Activated CD8-positive, alpha-beta T cell treated with anti-CD3 and anti-CD28 coated beads for 36 hours (primary cell): ENCODE measurements at regions not wholly inside any gene's neighbourhood (a gene's known extent, or its start where the extent isn't known, plus 50 kb on each side); places are given as distances from the start of the nearest gene placed in this dataset.

Source experiments
- ATAC-seq: fragments of 200-7000 bp; cut with Tn5 transposase; one replicate; pipeline ENCODE4 v1.10.0; 2021; ENCODE audit warnings: mild to moderate bottlenecking, moderate library complexity
- CTCF ChIA-PET: fragments of 350-600 bp; sonication (Branson Sonifier 250); formaldehyde crosslinking; loops from one replicate; lab custom pipeline; 2021; ENCODE audit warnings: antibody characterized with exemption; lab: Charles Lee
- POLR2A ChIA-PET: fragments of 350-600 bp; sonication (Branson Sonifier 250); formaldehyde crosslinking; loops from one replicate; lab custom pipeline; 2021; ENCODE audit warnings: antibody characterized with exemption; lab: Charles Lee
- DNase-seq: peaks from one replicate; pipeline ENCODE4 v3.0.0-alpha.2; 2020
- H3K27ac Mint-ChIP-seq: one replicate; pipeline ENCODE4 v1.8.0; 2021; ENCODE audit warnings: mild to moderate bottlenecking, mixed read lengths
- H3K27me3 Mint-ChIP-seq: one replicate; pipeline ENCODE4 v1.8.0; 2021; ENCODE audit warnings: mixed read lengths
- H3K36me3 Mint-ChIP-seq: one replicate; pipeline ENCODE4 v1.8.0; 2021; ENCODE audit warnings: low read depth, mixed read lengths
- H3K4me1 Mint-ChIP-seq: one replicate; pipeline ENCODE4 v1.8.0; 2021; ENCODE audit warnings: low read depth, mixed read lengths
- H3K4me3 Mint-ChIP-seq: one replicate; pipeline ENCODE4 v1.8.0; 2021; ENCODE audit warnings: mild to moderate bottlenecking, moderate library complexity, mixed read lengths
- H3K9me3 Mint-ChIP-seq: one replicate; pipeline ENCODE4 v1.8.0; 2021; ENCODE audit warnings: mixed read lengths
- intact Hi-C: fragments of 100-400 bp; cut with micrococcal nuclease; formaldehyde crosslinking; loops from one replicate; pipeline ENCODE4 v1.10.0; 2022
- TF ChIP-seq, protein P1 (sequence below): fragments of 200-600 bp; IDR thresholded peaks from one replicate; pipeline ENCODE4 v1.8.0; 2022; ENCODE audit warnings: antibody characterized with exemption, mild to moderate bottlenecking

DNA sequence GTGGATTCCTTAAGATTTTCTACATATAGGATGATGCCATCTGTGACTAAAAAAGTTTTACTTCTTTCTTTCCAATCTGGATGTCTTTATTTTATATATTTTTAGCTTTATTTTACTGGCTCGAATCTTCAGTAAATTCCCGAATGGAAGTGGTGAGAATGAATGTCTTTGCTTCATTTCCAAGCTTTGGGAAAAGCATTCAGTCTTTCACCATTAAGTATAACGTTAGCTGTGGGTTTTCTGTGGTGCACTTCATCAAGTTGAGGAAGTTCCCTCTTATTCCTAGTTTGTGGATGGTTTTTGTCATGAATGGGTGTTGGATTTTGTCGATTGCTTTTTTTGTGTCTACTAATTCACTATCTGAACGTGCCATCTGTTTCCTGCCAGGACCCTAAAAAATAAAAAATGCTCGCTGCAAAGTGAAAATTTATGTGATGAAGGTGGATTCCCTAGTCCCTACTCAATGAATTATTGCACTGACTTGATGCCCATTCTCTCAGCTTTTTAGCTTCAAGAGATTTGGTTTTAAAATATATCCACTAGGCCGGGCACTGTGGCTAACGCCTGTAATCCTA, 90.2 kb upstream of the CARD11 start:
- Mint-ChIP-seq H3K36me3 (no peaks in the 10 kb centered on the region), H3K27ac (no peak overlapping the region), H3K27me3 (no peaks in the 10 kb centered on the region), H3K4me3 (no peak overlapping the region), H3K4me1 (no peaks in the 10 kb centered on the region), H3K9me3 (peaks cover 6% of the 10 kb centered on the region)
- ChIA-PET CTCF (interaction anchor here (1.4 to 3.3 kb wide), 4 partner anchors 16 to 71 kb away, joined by 3 to 15 read pairs (median 4); no protein-coding TSS in a partner anchor), POLR2A (interaction anchor here (0.6 kb wide), 1 partner anchor 14 kb away, joined by 3 read pairs; no protein-coding TSS in a partner anchor)
- TF ChIP-seq, protein P1, sequence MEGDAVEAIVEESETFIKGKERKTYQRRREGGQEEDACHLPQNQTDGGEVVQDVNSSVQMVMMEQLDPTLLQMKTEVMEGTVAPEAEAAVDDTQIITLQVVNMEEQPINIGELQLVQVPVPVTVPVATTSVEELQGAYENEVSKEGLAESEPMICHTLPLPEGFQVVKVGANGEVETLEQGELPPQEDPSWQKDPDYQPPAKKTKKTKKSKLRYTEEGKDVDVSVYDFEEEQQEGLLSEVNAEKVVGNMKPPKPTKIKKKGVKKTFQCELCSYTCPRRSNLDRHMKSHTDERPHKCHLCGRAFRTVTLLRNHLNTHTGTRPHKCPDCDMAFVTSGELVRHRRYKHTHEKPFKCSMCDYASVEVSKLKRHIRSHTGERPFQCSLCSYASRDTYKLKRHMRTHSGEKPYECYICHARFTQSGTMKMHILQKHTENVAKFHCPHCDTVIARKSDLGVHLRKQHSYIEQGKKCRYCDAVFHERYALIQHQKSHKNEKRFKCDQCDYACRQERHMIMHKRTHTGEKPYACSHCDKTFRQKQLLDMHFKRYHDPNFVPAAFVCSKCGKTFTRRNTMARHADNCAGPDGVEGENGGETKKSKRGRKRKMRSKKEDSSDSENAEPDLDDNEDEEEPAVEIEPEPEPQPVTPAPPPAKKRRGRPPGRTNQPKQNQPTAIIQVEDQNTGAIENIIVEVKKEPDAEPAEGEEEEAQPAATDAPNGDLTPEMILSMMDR = no peak
- ATAC-seq (no peak), DNase-seq (no peak)
- intact Hi-C loops = no loop called here

DNA sequence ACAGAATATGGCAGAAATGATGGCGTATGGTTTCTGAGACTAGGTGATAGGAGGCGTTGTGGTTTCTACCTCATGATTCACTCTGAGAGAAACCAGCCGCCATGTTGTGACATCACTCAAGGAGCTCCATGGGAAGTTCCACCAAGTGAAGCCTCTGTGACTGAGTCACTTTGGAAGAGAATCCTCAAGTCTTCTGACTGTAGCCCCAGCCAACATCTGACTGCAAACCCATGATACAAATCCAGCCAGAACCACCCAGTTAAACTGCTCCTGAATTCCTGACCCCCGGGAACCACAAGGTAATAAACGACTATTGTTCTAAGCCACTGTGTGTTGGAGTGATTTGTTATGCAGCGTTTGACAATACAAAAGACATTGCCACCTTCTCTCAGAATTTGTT, 91.1 kb upstream of the CARD11 start:
- no peaks in the 10 kb centered on the region for H3K36me3 Mint-ChIP-seq
- CTCF ChIA-PET = interaction anchor here (1.4 to 3.3 kb wide), 2 partner anchors 16 to 45 kb away, joined by 4 to 15 read pairs; no protein-coding TSS in a partner anchor
- intact Hi-C loops = no loop called here
- TF ChIP-seq, protein P1 = no peak
- peak; percentile 39 for ATAC-seq
- H3K9me3 Mint-ChIP-seq = peaks cover 6% of the 10 kb centered on the region
- H3K27me3 Mint-ChIP-seq = no peaks in the 10 kb centered on the region
- no peak overlapping the region for H3K27ac Mint-ChIP-seq
- no peak overlapping the region for H3K4me3 Mint-ChIP-seq
- POLR2A ChIA-PET = no interaction called here
- DNase-seq = peak; percentile 47
- no peaks in the 10 kb centered on the region for H3K4me1 Mint-ChIP-seq

DNA sequence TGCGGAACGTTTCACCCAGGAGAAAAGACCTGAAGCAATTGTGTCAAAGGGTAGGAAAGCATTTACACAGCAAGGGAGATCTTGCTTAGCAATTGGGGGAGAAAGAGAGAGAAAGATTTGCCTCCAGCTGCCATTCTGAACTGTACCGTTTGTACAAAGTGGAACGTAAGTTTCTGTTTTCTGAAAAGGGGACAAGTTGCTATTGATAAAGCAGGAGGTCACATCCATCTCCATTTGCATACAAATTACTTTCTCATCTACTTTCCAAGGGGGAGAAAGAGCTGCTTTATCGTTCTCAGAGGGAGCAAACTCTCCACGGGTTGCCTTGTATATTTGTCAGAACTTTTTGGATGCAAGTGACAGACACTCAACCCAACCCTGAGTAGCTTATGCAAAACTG, 92.0 kb upstream of the CARD11 start:
- intact Hi-C loops = no loop called here
- no peak overlapping the region for H3K4me3 Mint-ChIP-seq
- no peaks in the 10 kb centered on the region for H3K36me3 Mint-ChIP-seq
- CTCF ChIA-PET = interaction anchor here (1.6 to 1.7 kb wide), 2 partner anchors 19 to 70 kb away, joined by 5 to 8 read pairs; no protein-coding TSS in a partner anchor
- TF ChIP-seq, protein P1 = no peak
- H3K27me3 Mint-ChIP-seq = no peaks in the 10 kb centered on the region
- DNase-seq (no peak), ATAC-seq (no peak)
- no peak overlapping the region for H3K27ac Mint-ChIP-seq
- no peaks in the 10 kb centered on the region for H3K4me1 Mint-ChIP-seq
- H3K9me3 Mint-ChIP-seq = peaks cover 2% of the 10 kb centered on the region
- POLR2A ChIA-PET = no interaction called here

GRCh38 chr7:3138206-3138605, 94.5 kb upstream of the CARD11 start:
- ChIA-PET CTCF (no interaction called here), POLR2A (no interaction called here)
- TF ChIP-seq, protein P1 = no peak
- H3K27me3 Mint-ChIP-seq = no peaks in the 10 kb centered on the region
- intact Hi-C loops = no loop called here
- no peaks in the 10 kb centered on the region for H3K4me1 Mint-ChIP-seq
- no peak for ATAC-seq
- H3K9me3 Mint-ChIP-seq = no peaks in the 10 kb centered on the region
- no peak for DNase-seq
- H3K27ac Mint-ChIP-seq = no peak overlapping the region
- H3K4me3 Mint-ChIP-seq = no peak overlapping the region
- no peaks in the 10 kb centered on the region for H3K36me3 Mint-ChIP-seq

- POLR2A ChIA-PET = no interaction called here
- no peak overlapping the region for H3K4me3 Mint-ChIP-seq
- no peaks in the 10 kb centered on the region for H3K9me3 Mint-ChIP-seq
- ATAC-seq = no peak
- CTCF ChIA-PET = no interaction called here
- no peaks in the 10 kb centered on the region for H3K27me3 Mint-ChIP-seq
- H3K27ac Mint-ChIP-seq = no peak overlapping the region
- TF ChIP-seq, protein P1 = no peak
- H3K36me3 Mint-ChIP-seq = no peaks in the 10 kb centered on the region
- DNase-seq = no peak
- no peaks in the 10 kb centered on the region for H3K4me1 Mint-ChIP-seq
- intact Hi-C loops = no loop called here
These were observed 95.3 kb upstream of the CARD11 start for GRCh38 chr7:3138997-3139396.
